Prostate gland (tissue), 2 donors: ENCODE measurements at regions not wholly inside any gene's neighbourhood (a gene's known extent, or its start where the extent isn't known, plus 50 kb on each side); places are given as distances from the start of the nearest gene placed in this dataset.

Source experiments
- CTCF ChIP-seq, 4 experiments: fragments of 200-600 bp in 2 of 4; fragments of 450-650 bp in 2 of 4; sonication (generic) in 2 of 4; IDR thresholded peaks; 1 replicate in 3 of 4; 2 replicates in 1 of 4; pipeline ENCODE4 v1.5.1; 2016 to 2019; ENCODE audit warnings: antibody characterized with exemption in 4 of 4, mild to moderate bottlenecking in 2 of 4, moderate library complexity in 2 of 4
- POLR2A ChIP-seq: fragments of 450-650 bp; IDR thresholded peaks from one replicate; pipeline ENCODE4 v1.6.1; 2016; ENCODE audit warnings: antibody characterized with exemption, mild to moderate bottlenecking
- POLR2AphosphoS5 ChIP-seq: sonication (generic); formaldehyde crosslinking; IDR thresholded peaks from one replicate; pipeline ENCODE4 v1.6.1; 2017; ENCODE audit warnings: antibody characterized with exemption

GRCh38 chr11:97794876-97795275, 1225.9 kb upstream of the CNTN5 start:
- TF ChIP-seq CTCF (IDR thresholded peaks at IDR 0.05), result no peak
- no peak for TF ChIP-seq POLR2AphosphoS5
- no peak for TF ChIP-seq POLR2A
